ENCODE measurements at regions not wholly inside any gene's neighbourhood (a gene's known extent, or its start where the extent isn't known, plus 50 kb on each side); places are given as distances from the start of the nearest gene placed in this dataset.

GRCh38 chr4:131316086-131316485 is 1833.0 kb upstream of the PCDH10 start:
- Histone ChIP-seq H3K79me2 (ENCODE audit: insufficient read depth, low read length) (no peaks in the 10 kb centered on the region), H3K27ac (ENCODE audit: low read depth, low read length) (no peak overlapping the region), H3K27me3 (ENCODE audit: insufficient read depth, low read length) (no peaks in the 10 kb centered on the region), H3K36me3 (ENCODE audit: insufficient read depth, low read length) (no peaks in the 10 kb centered on the region), H3K4me3 (ENCODE audit: insufficient read depth, low read length) (no peak overlapping the region), H2AFZ (ENCODE audit: low read length) (no peak overlapping the region), H3K4me1 (ENCODE audit: insufficient read depth, low read length) (no peaks in the 10 kb centered on the region), H4K20me1 (ENCODE audit: insufficient read depth, low read length) (no peaks in the 10 kb centered on the region), H3K4me2 (ENCODE audit: insufficient read depth, low read length) (no peak overlapping the region), H3K9me3 (ENCODE audit: low read depth, low read length) (no peaks in the 10 kb centered on the region)
- TF ChIP-seq CTCF (IDR thresholded peaks at IDR 0.05; ENCODE audit: extremely low read depth, low read depth, low read length) = no peak
- no peak for DNase-seq (ENCODE audit: insufficient read length, low spot score, missing footprints)

- DNase-seq (ENCODE audit: insufficient read length, low spot score, missing footprints) = no peak
- Histone ChIP-seq H2AFZ (ENCODE audit: low read length) (no peak overlapping the region), H3K79me2 (ENCODE audit: insufficient read depth, low read length) (no peaks in the 10 kb centered on the region), H4K20me1 (ENCODE audit: insufficient read depth, low read length) (no peaks in the 10 kb centered on the region), H3K27me3 (ENCODE audit: insufficient read depth, low read length) (no peaks in the 10 kb centered on the region), H3K4me1 (ENCODE audit: insufficient read depth, low read length) (no peaks in the 10 kb centered on the region), H3K27ac (ENCODE audit: low read depth, low read length) (no peak overlapping the region), H3K4me3 (ENCODE audit: insufficient read depth, low read length) (no peak overlapping the region), H3K9me3 (ENCODE audit: low read depth, low read length) (no peaks in the 10 kb centered on the region), H3K36me3 (ENCODE audit: insufficient read depth, low read length) (no peaks in the 10 kb centered on the region), H3K4me2 (ENCODE audit: insufficient read depth, low read length) (no peak overlapping the region)
- no peak for TF ChIP-seq CTCF (IDR thresholded peaks at IDR 0.05; ENCODE audit: extremely low read depth, low read depth, low read length)
Observed at GRCh38 chr4:131337936-131338335, 1811.2 kb upstream of the PCDH10 start.

GRCh38 chr4:131339137-131339536 is 1810.0 kb upstream of the PCDH10 start:
- DNase-seq (ENCODE audit: insufficient read length, low spot score, missing footprints) = no peak
- Histone ChIP-seq H3K4me1 (ENCODE audit: insufficient read depth, low read length) (no peaks in the 10 kb centered on the region), H3K79me2 (ENCODE audit: insufficient read depth, low read length) (no peaks in the 10 kb centered on the region), H4K20me1 (ENCODE audit: insufficient read depth, low read length) (no peaks in the 10 kb centered on the region), H3K36me3 (ENCODE audit: insufficient read depth, low read length) (no peaks in the 10 kb centered on the region), H3K4me3 (ENCODE audit: insufficient read depth, low read length) (no peak overlapping the region), H3K27ac (ENCODE audit: low read depth, low read length) (no peak overlapping the region), H3K4me2 (ENCODE audit: insufficient read depth, low read length) (no peak overlapping the region), H2AFZ (ENCODE audit: low read length) (no peak overlapping the region), H3K27me3 (ENCODE audit: insufficient read depth, low read length) (no peaks in the 10 kb centered on the region), H3K9me3 (ENCODE audit: low read depth, low read length) (no peaks in the 10 kb centered on the region)
- TF ChIP-seq CTCF (IDR thresholded peaks at IDR 0.05; ENCODE audit: extremely low read depth, low read depth, low read length) = no peak

- H3K27me3 ChIP-seq (ENCODE audit: insufficient read depth, low read length) = no peaks in the 10 kb centered on the region
- H3K4me2 ChIP-seq (ENCODE audit: insufficient read depth, low read length) = no peak overlapping the region
- H3K9me3 ChIP-seq (ENCODE audit: low read depth, low read length) = no peaks in the 10 kb centered on the region
- H3K27ac ChIP-seq (ENCODE audit: low read depth, low read length) = no peak overlapping the region
- no peak for DNase-seq (ENCODE audit: insufficient read length, low spot score, missing footprints)
- H3K36me3 ChIP-seq (ENCODE audit: insufficient read depth, low read length) = no peaks in the 10 kb centered on the region
- no peak overlapping the region for H3K4me3 ChIP-seq (ENCODE audit: insufficient read depth, low read length)
- H2AFZ ChIP-seq (ENCODE audit: low read length) = no peak overlapping the region
- no peaks in the 10 kb centered on the region for H4K20me1 ChIP-seq (ENCODE audit: insufficient read depth, low read length)
- H3K79me2 ChIP-seq (ENCODE audit: insufficient read depth, low read length) = no peaks in the 10 kb centered on the region
- no peak for TF ChIP-seq CTCF (IDR thresholded peaks at IDR 0.05; ENCODE audit: extremely low read depth, low read depth, low read length)
- H3K4me1 ChIP-seq (ENCODE audit: insufficient read depth, low read length) = no peaks in the 10 kb centered on the region
Observed at GRCh38 chr4:131344761-131345160, 1804.3 kb upstream of the PCDH10 start.
